NCI-H1092 treated with DMSO at 0.1 percent for 48 hours (cell line): ENCODE measurements at regions not wholly inside any gene's neighbourhood (a gene's known extent, or its start where the extent isn't known, plus 50 kb on each side); places are given as distances from the start of the nearest gene placed in this dataset.
"Not testable (repeated sequence)": the region's sequence is repeated elsewhere in the genome, so short reads cannot be mapped to it uniquely, and the experiment has no call there.

Experiments
- DNase-seq: peaks from one replicate; lab custom pipeline; 2025; lab: John Stamatoyannopoulos, UW

DNA sequence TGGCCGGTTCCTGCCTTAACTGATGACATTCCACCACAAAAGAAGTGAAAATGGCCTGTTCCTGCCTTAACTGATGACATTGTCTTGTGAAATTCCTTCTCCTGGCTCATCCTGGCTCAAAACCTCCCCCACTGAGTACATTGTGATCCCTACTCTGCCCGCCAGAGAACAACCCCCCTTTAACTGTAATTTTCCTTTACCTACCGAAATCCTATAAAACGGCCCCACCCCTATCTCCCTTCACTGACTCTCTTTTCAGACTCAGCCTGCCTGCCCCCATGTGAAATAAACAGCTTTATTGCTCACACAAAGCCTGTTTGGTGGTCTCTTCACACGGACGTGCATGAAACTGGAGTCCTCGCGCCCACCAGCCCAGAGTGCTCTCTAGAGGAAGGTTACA lies 166.5 kb downstream of the ADRA2C start:
- not testable (repeated sequence) for DNase-seq

DNA sequence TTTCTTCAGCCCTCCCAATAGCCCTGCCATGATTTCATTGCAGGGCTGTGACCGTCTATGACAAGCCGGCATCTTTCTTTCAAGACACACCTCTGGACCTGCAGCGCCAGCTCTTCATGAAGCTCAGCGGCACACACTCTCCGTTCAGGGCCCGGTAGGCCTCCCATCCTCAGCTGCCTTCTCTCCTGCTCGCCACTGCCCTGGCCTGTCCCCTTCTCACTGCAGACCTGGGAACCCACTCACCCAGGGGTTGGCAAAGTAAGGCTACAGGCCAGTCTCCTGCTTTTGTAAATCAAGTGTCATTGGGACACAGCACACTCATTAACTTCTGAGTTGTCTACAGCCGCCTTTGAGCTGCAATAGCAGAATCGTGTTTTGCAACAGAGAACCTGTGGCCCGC lies 169.2 kb downstream of the ADRA2C start:
- not testable (repeated sequence) for DNase-seq

DNA sequence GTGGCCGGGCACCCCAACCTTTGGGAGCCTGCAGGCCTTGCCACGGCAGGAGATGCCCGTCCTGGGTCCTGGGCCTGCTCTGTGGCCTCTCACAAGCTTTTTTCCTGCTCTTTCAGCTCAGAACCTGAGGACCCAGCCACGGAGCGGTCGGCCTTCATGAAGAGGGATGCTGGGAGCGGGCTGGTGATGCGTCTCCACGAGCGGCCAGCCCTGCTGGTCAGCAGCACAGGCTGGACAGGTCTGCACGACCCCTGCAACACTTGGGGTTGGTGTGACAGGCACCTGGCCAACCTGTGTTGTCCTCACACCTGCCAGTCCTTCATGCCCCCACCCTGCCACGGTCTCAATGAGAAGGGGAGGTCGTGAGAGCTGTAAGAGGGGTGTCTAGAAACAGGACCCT lies 170.0 kb downstream of the ADRA2C start:
- no peak for DNase-seq

DNA sequence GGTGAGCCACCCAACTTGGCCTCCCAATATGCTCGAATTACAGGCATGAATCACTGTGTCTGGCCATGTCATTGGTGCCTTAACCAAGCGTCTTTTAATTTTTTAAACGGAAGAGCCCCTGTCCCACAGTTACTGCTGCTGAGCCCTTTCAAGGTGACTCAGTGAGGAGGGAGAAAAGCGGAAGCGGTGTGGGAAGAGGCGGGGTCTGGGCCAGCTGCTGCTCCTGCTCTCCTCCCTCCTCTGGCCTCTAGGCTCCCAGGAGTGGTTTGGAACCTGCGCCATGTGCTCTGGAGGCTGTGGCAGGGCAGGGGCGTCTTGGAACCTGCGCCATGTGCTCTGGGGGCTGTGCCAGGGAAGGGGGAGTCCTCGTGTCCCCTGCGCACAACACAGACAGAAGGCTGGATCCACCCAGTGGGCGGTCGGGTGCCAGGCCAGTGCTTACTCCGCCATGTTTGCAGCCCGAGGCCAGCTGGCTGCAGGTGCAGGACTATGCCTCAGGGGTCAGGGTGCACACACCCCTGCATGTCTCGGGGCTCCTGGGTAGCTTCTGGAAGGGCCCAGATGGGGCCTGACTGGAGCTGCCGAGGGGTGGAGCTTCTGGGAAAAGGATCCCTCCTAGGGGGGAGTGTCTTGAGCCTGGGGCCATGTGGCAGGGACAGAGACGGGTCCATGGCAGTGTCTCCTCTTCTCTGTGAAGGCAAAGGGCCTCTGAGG lies 171.8 kb downstream of the ADRA2C start:
- DNase-seq = not testable (repeated sequence)

DNA sequence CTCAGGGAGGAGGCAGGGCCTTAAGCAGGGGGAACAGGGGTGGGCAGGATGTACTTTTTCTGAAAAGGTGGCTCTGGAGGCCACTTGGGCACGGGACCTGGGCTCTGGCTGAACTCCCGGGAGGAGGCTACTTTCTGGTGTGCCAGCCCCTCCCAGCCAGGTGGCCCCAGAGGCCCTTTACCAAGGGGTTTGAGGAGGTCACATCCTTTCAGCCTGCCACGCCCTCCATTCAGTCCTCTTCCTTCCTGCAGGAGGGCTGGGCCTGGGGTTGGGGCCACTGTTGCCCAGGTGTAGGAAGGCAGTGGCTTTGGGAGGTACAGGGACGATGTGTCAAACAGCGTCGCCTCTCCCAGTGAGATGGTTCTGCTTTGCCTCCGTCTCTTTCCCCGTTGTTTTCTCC lies 172.5 kb downstream of the ADRA2C start:
- not testable (repeated sequence) for DNase-seq

DNA sequence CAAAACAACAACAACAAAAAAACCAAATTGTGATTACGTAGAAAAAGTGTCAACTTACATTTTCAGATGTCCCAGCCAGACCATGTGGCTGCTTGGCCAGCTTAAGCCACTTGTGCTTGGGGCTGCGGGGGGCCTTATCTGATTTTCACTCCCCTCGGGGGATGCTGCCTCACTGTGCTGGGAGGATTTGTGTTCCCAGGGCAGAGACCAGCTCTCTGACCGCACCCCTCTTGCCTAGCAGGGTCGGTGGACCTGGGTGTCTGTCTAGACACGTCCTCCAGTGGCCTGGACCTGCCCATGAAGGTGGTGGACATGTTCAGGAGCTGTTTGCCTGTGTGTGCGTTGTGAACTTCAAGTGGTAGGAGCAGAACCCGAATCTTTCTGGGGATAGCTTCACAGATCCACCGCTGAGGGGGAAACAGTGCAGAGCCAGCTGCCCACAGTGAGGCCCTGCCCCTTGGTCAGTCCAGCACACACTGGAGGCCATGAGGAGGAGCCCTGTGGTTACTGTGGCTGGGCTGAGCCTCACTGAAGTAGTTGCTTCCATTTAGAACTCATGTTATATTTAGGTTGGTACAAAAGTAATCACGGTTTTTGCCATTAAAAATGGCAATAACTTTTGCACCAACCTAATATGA lies 173.9 kb downstream of the ADRA2C start:
- not testable (repeated sequence) for DNase-seq

DNA sequence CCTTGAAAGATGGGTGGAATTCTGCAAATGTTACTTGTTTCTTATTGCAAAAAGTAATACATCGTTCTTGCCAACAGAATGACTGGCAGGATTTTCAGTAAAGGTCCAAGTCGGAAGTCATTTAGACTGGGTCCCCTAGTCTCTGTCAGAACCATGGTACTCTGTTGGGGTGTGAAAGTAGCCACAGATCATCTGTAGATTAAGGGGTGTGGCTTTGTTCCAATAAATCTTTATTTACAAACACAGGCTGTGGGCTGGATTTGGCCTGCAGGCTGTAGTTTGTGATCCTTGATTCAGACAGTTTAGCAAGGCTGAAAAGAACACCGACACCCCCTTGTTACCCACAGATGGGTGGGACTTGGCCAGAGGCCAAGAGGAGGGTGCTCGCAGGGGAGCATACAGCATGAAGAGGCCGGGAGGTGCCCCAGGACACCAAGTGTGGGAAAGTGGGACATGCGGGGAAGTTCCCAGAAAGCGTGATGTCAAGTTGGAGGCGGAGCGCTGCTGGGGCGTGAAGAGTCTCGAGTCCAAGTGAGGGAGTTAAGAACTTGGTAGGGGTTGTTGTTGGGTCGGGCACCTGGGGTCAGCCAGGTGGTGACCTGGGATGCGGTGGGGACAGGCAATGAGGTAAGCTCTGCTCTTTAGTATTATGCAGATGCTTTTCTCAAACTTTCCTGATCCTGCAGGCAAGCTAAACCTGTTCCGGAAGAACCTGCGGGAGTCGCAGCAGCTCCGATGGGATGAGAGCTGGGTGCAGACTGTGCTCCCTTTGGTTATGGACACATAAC lies 175.7 kb downstream of the ADRA2C start:
- DNase-seq = not testable (repeated sequence)

DNA sequence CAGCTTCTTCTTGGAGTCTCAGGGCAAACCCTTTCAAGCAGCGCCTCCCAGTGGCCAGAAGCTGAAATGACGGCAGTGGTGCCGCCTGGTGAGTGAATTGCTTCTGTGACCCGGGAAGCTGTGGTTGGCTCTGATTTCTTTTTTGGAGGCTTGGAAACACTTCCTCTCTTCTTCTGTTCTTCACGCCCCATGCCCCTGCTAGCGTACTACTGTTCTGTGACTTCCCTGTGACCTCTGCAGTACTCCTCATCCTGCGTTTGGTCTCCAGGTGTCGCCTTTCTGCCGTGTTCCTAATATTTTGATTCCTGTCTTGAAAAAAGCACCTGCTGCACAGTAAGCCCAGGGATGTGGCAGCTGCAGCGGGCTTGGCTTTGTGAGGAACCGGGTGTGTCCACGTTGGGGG lies 176.4 kb downstream of the ADRA2C start:
- peak; percentile 62 for DNase-seq

DNA sequence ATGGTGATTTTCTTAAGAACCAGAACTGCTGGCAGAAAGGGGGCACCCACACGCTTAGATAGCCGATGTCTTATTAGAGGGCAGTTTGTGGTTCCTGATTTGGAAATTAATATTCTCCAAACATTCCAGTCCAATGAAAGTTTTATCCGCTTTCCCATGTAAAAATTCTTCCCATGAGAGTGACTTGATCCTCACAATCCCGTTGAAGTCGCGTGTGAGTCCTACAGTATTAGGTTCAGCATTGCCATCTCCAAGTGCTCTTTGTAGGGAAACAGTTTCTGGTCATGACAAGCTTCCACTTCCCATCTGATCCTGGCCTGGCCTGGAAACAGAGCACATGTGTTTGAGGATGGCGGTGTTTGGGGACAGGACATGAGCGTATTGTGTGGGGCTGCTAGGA lies 176.9 kb downstream of the ADRA2C start:
- DNase-seq = not testable (repeated sequence)

DNA sequence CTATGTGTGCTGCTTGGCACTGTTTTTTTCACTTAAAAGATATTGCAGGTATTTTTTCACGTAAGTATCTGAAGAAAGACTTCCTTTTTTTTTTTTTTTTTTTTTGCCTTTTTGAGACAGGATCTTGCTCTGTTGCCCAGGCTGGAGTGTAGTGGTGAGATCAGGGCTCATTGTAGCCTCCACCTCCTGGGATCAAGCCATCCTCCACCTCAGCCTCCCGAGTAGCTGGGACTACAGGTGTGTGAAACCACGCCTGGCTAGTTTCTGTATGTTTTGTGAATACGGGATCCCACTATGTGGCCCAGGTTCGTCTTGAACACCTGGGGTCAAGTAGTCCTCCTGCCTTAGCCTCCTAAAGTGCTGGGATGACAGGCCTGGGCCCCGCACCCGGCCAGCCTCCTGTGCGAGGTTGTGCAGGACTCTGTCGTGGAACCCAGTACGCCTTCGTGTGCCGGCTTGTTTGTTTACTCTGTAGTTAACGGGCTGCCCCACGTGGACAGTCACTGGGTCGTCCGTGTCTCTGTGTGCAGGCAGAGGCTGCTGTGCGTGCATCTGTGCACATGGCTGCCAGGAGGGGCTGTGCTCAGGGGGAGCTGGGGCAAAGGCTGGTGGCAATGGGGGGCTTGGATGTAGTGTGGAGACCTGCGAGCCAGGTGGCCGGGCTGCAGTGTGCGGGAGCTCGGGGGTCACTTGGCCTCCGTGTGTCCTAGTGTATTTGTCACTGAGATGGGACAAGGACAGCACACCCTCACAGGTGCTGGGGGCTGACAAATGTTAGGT lies 179.5 kb downstream of the ADRA2C start:
- no peak for DNase-seq

DNA sequence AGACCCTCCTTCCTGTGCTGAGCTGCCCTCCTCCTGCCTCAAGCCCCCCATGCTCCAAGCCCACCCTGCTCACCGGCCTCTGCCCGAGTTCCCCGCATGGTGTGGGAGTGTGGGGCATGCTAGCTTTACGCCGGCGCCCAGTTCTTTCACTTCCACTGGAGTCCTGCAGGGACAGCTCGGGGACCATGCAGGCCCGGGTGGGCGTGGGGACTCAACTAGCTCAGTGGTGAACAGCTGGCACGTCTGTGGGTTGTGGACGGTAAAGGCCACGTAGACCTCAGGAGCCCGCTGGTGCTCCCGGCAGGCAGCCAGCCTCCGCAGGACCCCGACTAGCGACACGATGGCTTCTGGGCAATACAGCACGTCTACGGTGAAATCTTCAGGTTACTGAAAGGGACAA lies 180.4 kb downstream of the ADRA2C start:
- not testable (repeated sequence) for DNase-seq

DNA sequence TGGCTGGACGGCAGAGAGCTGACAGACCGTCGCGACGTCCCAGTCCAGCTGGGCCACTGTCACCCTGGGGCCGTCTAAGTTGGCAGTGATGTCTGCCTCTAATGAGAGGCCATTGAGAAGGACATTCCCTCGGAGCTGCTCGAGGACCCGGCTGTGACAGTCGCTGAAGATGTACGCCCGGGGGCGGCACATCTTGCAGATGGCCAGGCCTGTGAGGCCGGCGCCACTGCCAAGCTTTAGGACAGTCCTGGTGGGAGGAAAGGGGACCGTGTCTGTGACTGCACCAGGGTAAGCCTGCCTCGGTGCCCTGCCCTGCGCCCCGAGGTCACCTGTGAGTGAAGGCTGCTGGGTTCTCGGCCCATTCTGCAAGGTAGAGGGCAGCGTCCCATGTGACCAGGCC lies 181.6 kb downstream of the ADRA2C start:
- not testable (repeated sequence) for DNase-seq

DNA sequence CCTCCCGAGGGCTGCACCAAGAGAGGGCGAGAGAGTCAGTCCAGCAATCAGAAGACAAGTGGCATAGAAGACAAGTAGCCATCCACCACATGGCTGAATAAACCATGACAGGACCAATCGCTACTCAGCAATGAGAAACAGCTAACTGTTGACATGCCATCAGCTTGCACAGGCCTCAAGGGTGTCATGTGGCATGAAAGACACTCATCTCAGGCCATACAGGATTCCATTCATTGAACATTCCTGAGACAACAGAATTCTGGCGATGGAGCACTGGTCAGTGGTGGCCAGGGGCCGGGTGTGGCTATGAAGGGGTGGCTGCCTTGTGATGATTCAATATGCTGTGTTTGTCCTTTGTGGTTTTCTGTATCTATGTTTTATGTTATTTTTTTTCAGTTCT lies 182.0 kb downstream of the ADRA2C start:
- not testable (repeated sequence) for DNase-seq

DNA sequence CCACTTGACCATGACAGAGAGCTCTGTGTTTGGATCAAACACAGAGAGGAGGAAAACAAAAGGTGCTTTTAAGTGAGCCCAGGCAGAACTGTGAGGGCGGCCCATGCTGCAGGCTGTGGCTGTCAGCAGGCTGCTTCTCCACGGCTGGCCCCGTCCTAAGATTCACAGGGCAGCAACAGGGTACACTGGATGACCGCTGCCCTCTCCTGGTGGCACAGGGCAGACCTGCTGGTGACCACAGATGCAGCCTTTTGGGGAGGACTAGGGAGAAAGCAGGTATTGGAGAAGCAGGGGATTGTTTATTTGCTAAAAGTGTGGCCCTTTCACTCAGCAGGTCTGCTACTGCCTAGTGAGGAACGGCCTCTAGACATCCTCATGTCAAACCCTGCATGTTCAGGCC lies 183.7 kb downstream of the ADRA2C start:
- not testable (repeated sequence) for DNase-seq

DNA sequence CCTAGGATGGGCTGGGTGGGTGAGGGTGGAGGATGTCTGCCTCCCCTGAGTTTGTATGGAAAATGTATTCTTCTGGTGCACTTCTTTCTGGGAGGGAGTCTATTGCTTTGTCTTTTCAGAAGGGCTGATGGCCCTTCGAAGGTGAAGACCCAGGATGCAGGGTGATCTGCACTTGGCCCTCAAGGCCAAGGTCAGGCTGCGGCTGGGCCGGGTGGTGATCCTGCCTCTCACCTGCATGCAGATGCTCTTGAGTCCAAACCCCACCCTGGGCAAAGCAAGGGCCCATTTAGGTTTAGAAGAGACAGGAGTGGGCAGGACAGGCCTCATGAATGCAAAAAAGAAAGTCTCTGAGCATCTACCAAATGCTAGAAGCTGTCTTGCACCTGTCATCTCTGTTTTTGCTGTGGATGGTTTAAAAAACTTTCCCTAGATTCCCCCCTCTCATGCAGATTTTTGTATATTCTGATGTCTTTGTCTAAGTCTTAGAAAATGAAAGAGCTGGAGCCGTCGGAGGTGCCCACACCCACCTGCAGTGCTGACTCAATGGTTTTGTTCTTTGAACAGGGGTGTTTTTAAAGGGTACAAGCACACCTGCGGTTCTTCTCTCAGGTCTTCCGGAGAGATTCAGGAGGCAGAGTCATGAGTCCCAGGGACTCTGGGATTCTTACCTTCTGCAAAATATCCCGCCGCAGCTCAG lies 186.4 kb downstream of the ADRA2C start:
- not testable (repeated sequence) for DNase-seq

DNA sequence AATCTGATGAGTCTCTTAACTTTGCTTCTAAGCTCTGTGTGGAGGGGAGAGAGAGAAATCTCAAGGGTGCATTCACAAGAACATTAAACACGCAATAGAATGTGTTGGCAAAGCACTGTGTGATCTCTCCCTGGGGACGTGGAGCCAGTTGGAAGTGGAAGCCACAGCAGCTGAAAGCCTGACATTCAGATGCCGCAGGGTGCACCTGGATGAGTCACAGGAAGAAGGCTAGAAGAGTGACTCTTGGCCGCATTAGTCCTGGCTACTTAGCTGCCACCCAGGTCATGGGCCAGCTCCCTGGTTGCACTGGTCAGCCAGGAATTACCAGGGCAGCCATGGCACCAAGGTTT lies 186.9 kb downstream of the ADRA2C start:
- not testable (repeated sequence) for DNase-seq

DNA sequence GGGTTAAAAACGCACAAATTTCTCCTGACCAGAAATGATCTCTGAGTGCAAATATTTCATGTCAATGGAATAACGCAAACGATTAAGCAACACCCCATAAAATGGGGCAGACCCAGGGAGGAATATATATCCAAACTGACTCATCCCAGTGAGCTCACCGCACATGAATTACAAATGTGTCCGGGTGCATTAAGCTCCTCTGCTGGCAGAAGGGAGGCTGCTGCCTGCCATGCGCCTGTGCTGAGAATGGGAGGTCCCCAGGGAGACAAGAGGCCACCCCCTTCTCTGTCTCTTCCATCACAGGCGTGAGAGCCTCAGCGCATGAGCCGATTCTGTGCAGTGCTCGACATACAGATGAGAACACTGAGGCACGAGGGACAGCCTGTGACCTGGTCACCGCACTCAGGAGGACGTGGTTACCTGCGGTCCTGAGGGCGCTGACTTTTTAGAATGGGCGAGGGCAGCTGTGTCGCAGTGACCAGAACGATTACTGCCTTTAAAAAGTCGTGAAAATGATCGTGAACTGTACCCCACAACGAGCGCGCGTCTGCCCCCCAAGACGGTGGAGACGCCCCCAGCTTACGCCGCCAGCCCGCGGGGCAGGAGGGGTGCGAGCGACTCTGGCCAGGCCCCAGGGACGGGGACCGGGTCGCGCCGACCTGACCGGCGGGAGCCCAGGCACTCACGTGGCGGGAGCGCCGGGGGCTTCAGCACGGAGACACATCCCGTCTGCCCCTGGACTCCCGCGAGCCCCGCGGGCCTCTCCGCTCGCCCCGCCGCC lies 188.5 kb downstream of the ADRA2C start:
- peak; percentile 36 for DNase-seq

DNA sequence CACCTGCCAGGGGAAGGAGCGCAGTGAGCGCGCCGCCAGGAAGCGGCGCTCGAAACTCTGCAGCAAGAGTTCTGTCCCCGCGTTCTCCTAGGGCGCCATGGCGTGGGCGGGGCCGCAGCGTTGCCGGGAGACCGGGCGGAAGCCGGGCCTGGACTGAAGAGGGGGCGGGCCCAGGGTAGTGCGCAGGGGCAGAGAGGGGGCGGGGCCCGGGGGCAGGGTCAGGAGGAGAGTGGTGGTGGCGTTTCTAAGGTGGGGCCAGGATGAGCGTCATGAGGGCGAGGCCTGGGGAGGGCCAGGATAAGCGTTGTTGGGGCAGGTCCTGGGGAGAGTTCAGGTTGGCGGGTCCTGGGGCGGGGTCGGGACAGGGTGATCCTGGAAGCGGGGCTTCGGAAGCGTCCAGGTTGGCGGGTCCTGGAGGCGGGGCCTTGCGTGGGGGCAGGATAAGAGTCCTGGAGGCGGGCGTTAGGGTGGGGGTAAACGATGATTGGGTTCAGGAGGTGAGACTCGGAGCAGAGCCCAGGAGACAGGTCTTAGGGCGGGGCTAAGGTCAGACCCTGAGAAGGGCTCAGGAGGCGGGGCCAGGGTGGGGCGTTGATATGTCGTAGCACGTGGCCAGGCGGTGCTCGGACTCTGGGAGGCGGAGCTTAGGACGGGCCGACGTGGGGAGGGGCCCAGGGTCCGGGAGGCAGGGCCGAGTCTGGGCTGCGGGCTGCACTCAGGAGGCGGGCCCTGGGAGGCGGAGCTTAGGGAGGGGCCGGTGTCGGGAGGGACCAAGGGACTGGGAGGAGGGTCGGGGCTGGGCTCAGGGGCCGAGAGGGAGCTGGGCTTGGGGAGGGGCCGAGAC lies 189.4 kb downstream of the ADRA2C start:
- peak; percentile 99 for DNase-seq

DNA sequence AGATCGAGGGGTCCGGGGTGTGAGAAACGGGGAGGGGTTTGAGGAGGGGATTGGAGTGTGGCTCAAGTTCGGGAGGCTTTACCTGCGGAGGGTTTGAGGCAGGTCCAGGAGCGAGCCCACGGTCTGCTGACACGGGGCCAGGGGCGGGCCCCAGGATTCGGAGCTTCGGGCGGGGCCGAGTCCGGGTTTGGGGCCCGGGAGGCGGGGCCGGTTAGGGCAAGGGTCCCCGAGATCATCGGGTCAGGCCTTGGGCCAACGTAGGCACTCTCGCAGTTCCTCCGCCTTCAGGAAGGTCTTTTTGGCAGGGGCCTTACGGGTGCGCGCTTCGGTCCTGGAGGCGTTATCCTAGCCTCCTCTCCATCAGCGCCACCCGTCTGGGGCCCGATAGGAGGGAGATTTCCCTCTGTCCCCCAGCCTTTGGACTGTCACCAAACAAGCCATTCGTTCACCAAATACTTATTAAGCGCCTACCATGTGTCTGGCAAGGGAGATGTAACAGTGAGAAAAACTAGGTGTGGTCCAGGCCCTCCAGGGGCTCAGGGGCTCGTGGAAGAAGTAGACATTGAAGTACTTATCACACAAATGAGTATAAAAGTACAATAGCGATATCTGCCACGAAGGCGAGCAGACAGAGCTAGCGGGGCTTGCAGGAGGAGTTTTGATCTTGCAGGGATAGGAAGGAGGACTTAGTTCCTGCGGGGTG lies 190.1 kb downstream of the ADRA2C start:
- not testable (repeated sequence) for DNase-seq
